ENCODE measurements at regions not wholly inside any gene's neighbourhood (a gene's known extent, or its start where the extent isn't known, plus 50 kb on each side); places are given as distances from the start of the nearest gene placed in this dataset.

DNA sequence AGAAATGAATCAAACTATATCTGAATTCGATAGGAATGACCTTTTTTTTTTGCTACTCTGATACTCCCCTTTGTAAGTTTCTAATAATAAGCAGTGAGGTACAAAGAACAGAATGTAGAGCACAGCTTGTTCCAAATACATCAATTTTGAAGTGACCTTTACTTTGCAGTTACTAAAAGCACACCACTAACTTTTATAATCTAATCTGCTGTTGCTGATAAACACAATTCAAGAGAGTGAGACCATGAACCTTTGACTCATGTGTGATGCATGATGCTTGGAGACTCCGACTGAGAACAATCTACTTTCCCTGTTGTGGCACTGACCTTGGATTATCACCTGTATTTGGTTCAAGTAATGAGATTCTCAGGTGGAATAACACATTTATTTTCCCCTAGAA is 91.6 kb upstream of the GNPDA2 start:
- no peak for DNase-seq (ENCODE audit: low read depth)

DNA sequence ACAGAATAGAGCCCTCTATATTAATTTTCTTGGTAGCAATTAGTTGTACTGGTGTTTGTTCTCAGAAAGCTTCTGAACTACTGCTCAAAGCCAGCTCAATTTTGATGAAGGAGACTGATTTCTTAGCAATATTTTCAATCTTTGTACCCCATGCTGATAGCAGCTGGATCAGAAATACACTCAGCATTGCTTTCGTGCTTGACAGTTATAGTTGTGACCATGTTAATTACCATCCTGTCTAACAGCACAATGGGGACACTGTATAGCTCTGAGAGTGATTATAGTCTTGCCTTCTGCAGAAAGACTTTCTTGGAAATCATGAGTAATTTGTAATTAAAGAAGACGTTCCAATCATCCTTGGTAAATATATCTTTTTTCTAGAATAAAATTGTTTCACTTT is 79.7 kb upstream of the GNPDA2 start:
- no peak for DNase-seq (ENCODE audit: low read depth)

- no peak for DNase-seq (ENCODE audit: low read depth)
Observed at GRCh38 chr4:44804301-44804700, 77.9 kb upstream of the GNPDA2 start.

DNA sequence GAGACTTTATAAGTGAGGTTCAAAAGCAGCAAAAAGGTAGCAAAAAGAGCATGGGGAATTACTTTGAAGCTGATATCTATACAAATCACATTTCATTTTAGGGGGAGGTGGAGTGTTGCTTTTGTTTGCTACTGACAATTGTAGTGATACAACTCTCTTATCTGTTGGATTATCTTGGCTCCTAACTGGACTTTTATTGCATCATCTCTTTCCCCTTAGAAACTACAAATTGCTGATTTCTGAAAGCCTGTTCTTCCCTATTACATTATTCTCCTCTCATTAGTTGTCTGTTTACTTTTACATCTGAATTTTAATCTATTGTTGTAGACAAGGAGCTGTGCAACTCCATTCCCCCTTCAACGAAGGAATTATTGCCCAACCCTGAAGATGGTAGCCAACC is 75.0 kb upstream of the GNPDA2 start:
- no peak for DNase-seq (ENCODE audit: low read depth)

DNA sequence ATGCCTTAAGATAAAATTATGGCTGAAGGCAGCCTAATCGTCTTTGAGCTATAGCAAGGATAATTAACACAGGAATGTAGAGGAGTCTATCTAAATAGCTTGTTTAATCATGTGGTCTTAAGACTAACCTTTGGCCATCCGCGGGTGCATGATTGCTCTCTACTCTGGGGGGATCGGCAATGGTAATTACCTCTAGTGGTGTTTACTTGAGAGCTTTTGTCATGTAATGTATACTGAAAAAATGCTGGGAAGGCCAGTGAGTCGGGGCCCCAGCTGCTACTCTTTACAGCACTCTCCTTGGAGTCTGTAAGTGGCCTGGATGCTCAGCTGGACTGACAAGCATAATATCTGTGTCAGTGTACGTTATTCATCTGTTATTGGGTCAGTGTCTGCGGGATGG is 65.5 kb upstream of the GNPDA2 start:
- no peak for DNase-seq (ENCODE audit: low read depth)

- DNase-seq (ENCODE audit: low read depth), result no peak
Observed at GRCh38 chr4:44777115-44777514, 50.8 kb upstream of the GNPDA2 start.
